IMR-90 (cell line): ENCODE measurements at regions not wholly inside any gene's neighbourhood (a gene's known extent, or its start where the extent isn't known, plus 50 kb on each side); places are given as distances from the start of the nearest gene placed in this dataset.

Experiments
- CEBPB ChIP-seq: IDR thresholded peaks from 2 replicates; pipeline ENCODE4 v1.6.1; 2012; ENCODE audit warnings: low read depth, low read length, improper control_type of control experiment
- FOS ChIP-seq: fragments of 150-350 bp; IDR thresholded peaks from 2 replicates; pipeline ENCODE4 v1.6.1; 2016; ENCODE audit warnings: low read depth, low read length
- MAZ ChIP-seq: IDR thresholded peaks from 2 replicates; pipeline ENCODE4 v1.6.1; 2012; ENCODE audit warnings: low read depth, mild to moderate bottlenecking, low read length, improper control_type of control experiment, moderate library complexity, borderline replicate concordance
- MXI1 ChIP-seq: IDR thresholded peaks from 2 replicates; pipeline ENCODE4 v1.6.1; 2012; ENCODE audit warnings: low read depth, mild to moderate bottlenecking, low read length, moderate library complexity, borderline replicate concordance
- NFE2L2 ChIP-seq: fragments of 150-350 bp; IDR thresholded peaks from 2 replicates; pipeline ENCODE4 v1.6.1; 2016; ENCODE audit warnings: low read depth, mild to moderate bottlenecking, low read length
- POLR2A ChIP-seq: IDR thresholded peaks from 2 replicates; pipeline ENCODE4 v1.6.1; 2012; ENCODE audit warnings: mild to moderate bottlenecking, low read depth, low read length
- RAD21 ChIP-seq: IDR thresholded peaks from 2 replicates; pipeline ENCODE4 v1.6.1; 2012; ENCODE audit warnings: low read length, improper control_type of control experiment
- RCOR1 ChIP-seq: IDR thresholded peaks from 2 replicates; pipeline ENCODE4 v1.6.1; 2012; ENCODE audit warnings: mild to moderate bottlenecking, low read length, improper control_type of control experiment; ENCODE audit not compliant: insufficient replicate concordance
- RFX5 ChIP-seq: IDR thresholded peaks from 2 replicates; pipeline ENCODE4 v1.8.0; 2012; ENCODE audit warnings: low read depth, mild to moderate bottlenecking, low read length, moderate library complexity
- SMC3 ChIP-seq: fragments of 150-350 bp; IDR thresholded peaks from 2 replicates; pipeline ENCODE4 v1.6.1; 2016; ENCODE audit warnings: low read depth, mild to moderate bottlenecking, antibody characterized with exemption, low read length, moderate library complexity
- TF ChIP-seq, protein P1 (sequence below): conservative IDR thresholded peaks from 2 replicates; pipeline ENCODE4 v1.5.1; 2012; ENCODE audit warnings: mild to moderate bottlenecking, low read depth, low read length, improper control_type of control experiment
- TF ChIP-seq, protein P2 (sequence below): fragments of 150-350 bp; IDR thresholded peaks from 2 replicates; pipeline ENCODE4 v1.6.1; 2017; ENCODE audit warnings: mild to moderate bottlenecking, antibody characterized with exemption, low read length, low read depth

DNA sequence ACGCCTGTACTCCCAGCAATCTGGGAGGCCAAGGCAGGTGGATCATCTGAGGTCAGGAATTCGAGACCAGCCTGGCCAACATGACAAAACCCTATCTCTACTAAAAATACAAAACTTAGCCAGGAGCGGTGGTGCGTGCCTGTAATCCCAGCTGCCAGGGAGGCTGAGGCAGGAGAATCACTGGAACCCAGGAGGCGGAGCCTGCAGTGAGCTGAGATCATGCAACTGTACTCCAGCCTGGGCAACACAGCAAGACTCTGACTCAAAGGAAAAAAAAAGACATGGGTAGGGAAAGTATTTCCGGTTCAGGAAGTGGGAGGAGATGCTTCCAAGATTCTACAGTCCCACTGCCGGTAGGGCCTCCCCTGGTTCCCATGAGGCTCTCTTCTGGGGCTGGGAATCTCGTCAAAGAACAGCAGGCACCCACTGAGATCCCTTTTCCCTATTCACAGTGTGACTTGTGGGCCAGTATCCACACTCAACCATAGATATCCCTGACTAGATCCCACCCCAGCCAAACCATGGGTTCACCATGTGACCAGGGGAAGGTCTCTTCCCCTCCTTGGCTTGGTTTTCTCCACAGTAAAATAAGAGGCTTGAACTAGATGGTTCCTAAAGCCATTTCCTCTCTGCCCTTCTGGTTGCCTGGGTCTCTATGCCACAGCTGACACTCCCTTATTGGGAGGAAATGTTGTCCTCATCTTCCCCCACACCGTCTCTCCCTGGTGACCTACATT lies 443.3 kb downstream of the BUD13 start:
- TF ChIP-seq POLR2A (no peak), CEBPB (no peak), MXI1 (no peak), RAD21 (no peak), SMC3 (no peak), RCOR1 (no peak), MAZ (no peak), FOS (no peak), RFX5 (no peak), NFE2L2 (no peak)
- TF ChIP-seq, protein P1, sequence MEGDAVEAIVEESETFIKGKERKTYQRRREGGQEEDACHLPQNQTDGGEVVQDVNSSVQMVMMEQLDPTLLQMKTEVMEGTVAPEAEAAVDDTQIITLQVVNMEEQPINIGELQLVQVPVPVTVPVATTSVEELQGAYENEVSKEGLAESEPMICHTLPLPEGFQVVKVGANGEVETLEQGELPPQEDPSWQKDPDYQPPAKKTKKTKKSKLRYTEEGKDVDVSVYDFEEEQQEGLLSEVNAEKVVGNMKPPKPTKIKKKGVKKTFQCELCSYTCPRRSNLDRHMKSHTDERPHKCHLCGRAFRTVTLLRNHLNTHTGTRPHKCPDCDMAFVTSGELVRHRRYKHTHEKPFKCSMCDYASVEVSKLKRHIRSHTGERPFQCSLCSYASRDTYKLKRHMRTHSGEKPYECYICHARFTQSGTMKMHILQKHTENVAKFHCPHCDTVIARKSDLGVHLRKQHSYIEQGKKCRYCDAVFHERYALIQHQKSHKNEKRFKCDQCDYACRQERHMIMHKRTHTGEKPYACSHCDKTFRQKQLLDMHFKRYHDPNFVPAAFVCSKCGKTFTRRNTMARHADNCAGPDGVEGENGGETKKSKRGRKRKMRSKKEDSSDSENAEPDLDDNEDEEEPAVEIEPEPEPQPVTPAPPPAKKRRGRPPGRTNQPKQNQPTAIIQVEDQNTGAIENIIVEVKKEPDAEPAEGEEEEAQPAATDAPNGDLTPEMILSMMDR: no peak
- TF ChIP-seq, protein P2, sequence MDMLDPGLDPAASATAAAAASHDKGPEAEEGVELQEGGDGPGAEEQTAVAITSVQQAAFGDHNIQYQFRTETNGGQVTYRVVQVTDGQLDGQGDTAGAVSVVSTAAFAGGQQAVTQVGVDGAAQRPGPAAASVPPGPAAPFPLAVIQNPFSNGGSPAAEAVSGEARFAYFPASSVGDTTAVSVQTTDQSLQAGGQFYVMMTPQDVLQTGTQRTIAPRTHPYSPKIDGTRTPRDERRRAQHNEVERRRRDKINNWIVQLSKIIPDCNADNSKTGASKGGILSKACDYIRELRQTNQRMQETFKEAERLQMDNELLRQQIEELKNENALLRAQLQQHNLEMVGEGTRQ: no peak
